ENCODE measurements at regions not wholly inside any gene's neighbourhood (a gene's known extent, or its start where the extent isn't known, plus 50 kb on each side); places are given as distances from the start of the nearest gene placed in this dataset.

- DNase-seq: no peak
- H3K4me1 Mint-ChIP-seq (ENCODE audit: low read depth): no peaks in the 10 kb centered on the region
- peaks cover 72% of the 10 kb centered on the region for H3K9me3 Mint-ChIP-seq
- H3K4me3 Mint-ChIP-seq: no peak overlapping the region
- TF ChIP-seq CTCF (IDR thresholded peaks at IDR 0.05): no peak
- H3K27me3 Mint-ChIP-seq (ENCODE audit: insufficient read depth): no peaks in the 10 kb centered on the region
- H3K27ac Mint-ChIP-seq: no peak overlapping the region
- peaks cover 6% of the 10 kb centered on the region; the same call in 1 of the 2 replicates for H3K36me3 Mint-ChIP-seq (ENCODE audit: low read depth)
These were observed 414.7 kb upstream of the PROX1 start for GRCh38 chr1:213572912-213573647.

- DNase-seq: no peak
- Mint-ChIP-seq H3K27ac (no peak overlapping the region), H3K4me3 (no peak overlapping the region), H3K27me3 (ENCODE audit: insufficient read depth) (no peaks in the 10 kb centered on the region), H3K4me1 (ENCODE audit: low read depth) (no peaks in the 10 kb centered on the region), H3K36me3 (ENCODE audit: low read depth) (peaks cover 6% of the 10 kb centered on the region; the same call in 1 of the 2 replicates), H3K9me3 (peaks cover 68% of the 10 kb centered on the region)
- TF ChIP-seq CTCF (IDR thresholded peaks at IDR 0.05): no peak
These were observed 414.1 kb upstream of the PROX1 start for GRCh38 chr1:213573648-213574009.

- Mint-ChIP-seq H3K4me1 (ENCODE audit: low read depth) (no peaks in the 10 kb centered on the region), H3K9me3 (peaks cover 49% of the 10 kb centered on the region), H3K27ac (no peak overlapping the region), H3K36me3 (ENCODE audit: low read depth) (no peaks in the 10 kb centered on the region), H3K27me3 (ENCODE audit: insufficient read depth) (no peaks in the 10 kb centered on the region; the same call in 1 of the 2 replicates), H3K4me3 (no peak overlapping the region)
- no peak for DNase-seq
- TF ChIP-seq CTCF (IDR thresholded peaks at IDR 0.05): no peak
These were observed 404.7 kb upstream of the PROX1 start for GRCh38 chr1:213582976-213583567.

GRCh38 chr1:213584272-213584671 is 403.5 kb upstream of the PROX1 start:
- TF ChIP-seq CTCF (IDR thresholded peaks at IDR 0.05): no peak
- Mint-ChIP-seq H3K27me3 (ENCODE audit: insufficient read depth) (no peaks in the 10 kb centered on the region; the same call in 1 of the 2 replicates), H3K9me3 (peaks cover 49% of the 10 kb centered on the region)

GRCh38 chr1:213585402-213585801 is 402.4 kb upstream of the PROX1 start:
- Mint-ChIP-seq H3K27ac (no peak overlapping the region), H3K4me1 (ENCODE audit: low read depth) (no peaks in the 10 kb centered on the region), H3K36me3 (ENCODE audit: low read depth) (no peaks in the 10 kb centered on the region), H3K9me3 (peaks cover 50% of the 10 kb centered on the region), H3K4me3 (no peak overlapping the region), H3K27me3 (ENCODE audit: insufficient read depth) (no peaks in the 10 kb centered on the region; the same call in 1 of the 2 replicates)
- DNase-seq: no peak
- TF ChIP-seq CTCF (IDR thresholded peaks at IDR 0.05): no peak

More at GRCh38 chr1:213584272-213584671, 403.5 kb upstream of the PROX1 start:
- H3K4me1 Mint-ChIP-seq (ENCODE audit: low read depth): no peaks in the 10 kb centered on the region
- H3K36me3 Mint-ChIP-seq (ENCODE audit: low read depth): no peaks in the 10 kb centered on the region
- no peak for DNase-seq
- no peak overlapping the region for H3K27ac Mint-ChIP-seq
- no peak overlapping the region for H3K4me3 Mint-ChIP-seq

All from HFFc6 (cell line).